Lower leg skin (tissue), 3 donors: ENCODE measurements at regions not wholly inside any gene's neighbourhood (a gene's known extent, or its start where the extent isn't known, plus 50 kb on each side); places are given as distances from the start of the nearest gene placed in this dataset.

ENCODE experiments used
- CTCF ChIP-seq, 3 donors: fragments of 450-650 bp; IDR thresholded peaks; one replicate each; pipeline ENCODE4 v1.5.1; 2016; ENCODE audit warnings: antibody characterized with exemption in 3 of 3, mild to moderate bottlenecking in 3 of 3, moderate library complexity in 2 of 3
- POLR2A ChIP-seq, 2 donors: fragments of 450-650 bp; IDR thresholded peaks; one replicate each; pipeline ENCODE4 v1.6.1; 2016 to 2017; ENCODE audit warnings: antibody characterized with exemption in 2 of 2, mild to moderate bottlenecking in 1 of 2, moderate library complexity in 1 of 2

GRCh38 chr5:74409712-74410111 is 230.8 kb downstream of the ENC1 start:
- TF ChIP-seq CTCF (IDR thresholded peaks at IDR 0.05) (no peak), POLR2A (IDR thresholded peaks at IDR 0.05) (no peak)
